HG03520 (cell line): ENCODE measurements at regions not wholly inside any gene's neighbourhood (a gene's known extent, or its start where the extent isn't known, plus 50 kb on each side); places are given as distances from the start of the nearest gene placed in this dataset.
"Not testable (repeated sequence)": the region's sequence is repeated elsewhere in the genome, so short reads cannot be mapped to it uniquely, and the experiment has no call there.

ENCODE experiments used
- ATAC-seq: cut with Tn5 transposase; IDR thresholded peaks from one replicate; pipeline ENCODE4 v1.9.1; 2021; ENCODE audit warnings: mild to moderate bottlenecking, moderate library complexity; ENCODE audit not compliant: unreplicated experiment

- no peak for ATAC-seq
Observed at GRCh38 chr1:191305370-191305769, 827.7 kb upstream of the BRINP3 start.

- no peak for ATAC-seq
Observed at GRCh38 chr1:191306916-191307315, 829.3 kb upstream of the BRINP3 start.

- no peak for ATAC-seq
Observed at GRCh38 chr1:191320062-191320461, 838.2 kb upstream of the RGS18 start.

GRCh38 chr1:191327868-191328267 is 830.4 kb upstream of the RGS18 start:
- no peak for ATAC-seq

- no peak for ATAC-seq
Observed at GRCh38 chr1:191343816-191344215, 814.4 kb upstream of the RGS18 start.

- ATAC-seq = no peak
Observed at GRCh38 chr1:191346381-191346780, 811.9 kb upstream of the RGS18 start.

GRCh38 chr1:191348328-191348727 is 809.9 kb upstream of the RGS18 start:
- ATAC-seq = no peak

- no peak for ATAC-seq
Observed at GRCh38 chr1:191350938-191351337, 807.3 kb upstream of the RGS18 start.

GRCh38 chr1:191358724-191359123 is 799.5 kb upstream of the RGS18 start:
- ATAC-seq = no peak

- no peak for ATAC-seq
Observed at GRCh38 chr1:191366686-191367085, 791.6 kb upstream of the RGS18 start.

GRCh38 chr1:191368891-191369654 is 789.2 kb upstream of the RGS18 start:
- no peak for ATAC-seq

GRCh38 chr1:191371626-191372025 is 786.6 kb upstream of the RGS18 start:
- ATAC-seq = no peak

- no peak for ATAC-seq
Observed at GRCh38 chr1:191388283-191388682, 770.0 kb upstream of the RGS18 start.

GRCh38 chr1:191396622-191397021 is 761.6 kb upstream of the RGS18 start:
- ATAC-seq = no peak

- ATAC-seq = no peak
Observed at GRCh38 chr1:191398551-191398950, 759.7 kb upstream of the RGS18 start.

- no peak for ATAC-seq
Observed at GRCh38 chr1:191405417-191405816, 752.8 kb upstream of the RGS18 start.

GRCh38 chr1:191414981-191415640 is 743.2 kb upstream of the RGS18 start:
- no peak for ATAC-seq

GRCh38 chr1:191419842-191420241 is 738.4 kb upstream of the RGS18 start:
- no peak for ATAC-seq

- ATAC-seq = no peak
Observed at GRCh38 chr1:191427593-191427992, 730.7 kb upstream of the RGS18 start.

- ATAC-seq = no peak
Observed at GRCh38 chr1:191432817-191433216, 725.4 kb upstream of the RGS18 start.

GRCh38 chr1:191438979-191439378 is 719.3 kb upstream of the RGS18 start:
- ATAC-seq = no peak

- not testable (repeated sequence) for ATAC-seq
Observed at GRCh38 chr1:191448279-191448678, 710.0 kb upstream of the RGS18 start.

GRCh38 chr1:191452586-191452985 is 705.7 kb upstream of the RGS18 start:
- ATAC-seq = no peak
